Endodermal cell (in vitro differentiated cells): ENCODE measurements at regions not wholly inside any gene's neighbourhood (a gene's known extent, or its start where the extent isn't known, plus 50 kb on each side); places are given as distances from the start of the nearest gene placed in this dataset.

ENCODE experiments used
- DNase-seq: peaks from one replicate; pipeline ENCODE4 v3.0.0-alpha.2; 2017
- H3K27ac ChIP-seq: 2 replicates; pipeline ENCODE4 v1.5.1; 2013; ENCODE audit warnings: mild to moderate bottlenecking, low read depth, low read length, moderate library complexity
- H3K27me3 ChIP-seq: 2 replicates; pipeline ENCODE4 v1.6.1; 2013; ENCODE audit warnings: mild to moderate bottlenecking, low read length, moderate library complexity; ENCODE audit not compliant: insufficient read depth, control insufficient read depth, poor library complexity, severe bottlenecking
- H3K36me3 ChIP-seq: 2 replicates; pipeline ENCODE4 v1.7.0; 2013; ENCODE audit warnings: mild to moderate bottlenecking, low read length, moderate library complexity; ENCODE audit not compliant: control insufficient read depth, insufficient read depth
- H3K4me1 ChIP-seq: one replicate; pipeline ENCODE4 v1.7.0; 2013; ENCODE audit warnings: low read length; ENCODE audit not compliant: control insufficient read depth, insufficient read depth
- H3K4me3 ChIP-seq: 2 replicates; pipeline ENCODE4 v1.5.1; 2013; ENCODE audit warnings: mild to moderate bottlenecking, low read length, moderate library complexity
- H3K9ac ChIP-seq: 2 replicates; pipeline ENCODE4 v1.6.1; 2013; ENCODE audit warnings: mild to moderate bottlenecking, low read length, moderate library complexity; ENCODE audit not compliant: poor library complexity, severe bottlenecking; ENCODE audit errors: extremely low read depth
- H3K9me3 ChIP-seq: 2 replicates; pipeline ENCODE4 v1.6.1; 2013; ENCODE audit warnings: mild to moderate bottlenecking, low read length, moderate library complexity; ENCODE audit not compliant: control insufficient read depth
- H3K27ac Mint-ChIP-seq: 2 replicates; pipeline ENCODE4 v1.8.0; 2020; ENCODE audit warnings: mixed read lengths
- H3K27me3 Mint-ChIP-seq: 2 replicates; pipeline ENCODE4 v1.8.0; 2021; ENCODE audit warnings: mild to moderate bottlenecking, mixed read lengths; ENCODE audit not compliant: insufficient read depth
- H3K36me3 Mint-ChIP-seq: 2 replicates; pipeline ENCODE4 v1.8.0; 2020; ENCODE audit warnings: low read depth, mixed read lengths
- H3K4me1 Mint-ChIP-seq: 2 replicates; pipeline ENCODE4 v1.8.0; 2020; ENCODE audit warnings: mixed read lengths
- H3K4me3 Mint-ChIP-seq: 2 replicates; pipeline ENCODE4 v1.8.0; 2020; ENCODE audit warnings: mild to moderate bottlenecking, moderate library complexity, mixed read lengths
- H3K9me3 Mint-ChIP-seq: 2 replicates; pipeline ENCODE4 v1.8.0; 2020; ENCODE audit warnings: mild to moderate bottlenecking, mixed read lengths
- CTCF ChIP-seq: fragments of 200-600 bp; sonication (generic); conservative IDR thresholded peaks from 2 replicates; pipeline ENCODE4 v1.5.0; 2021; ENCODE audit warnings: antibody characterized with exemption, mild to moderate bottlenecking
- WGBS, 2 experiments: methylation state at CpG; one replicate each; pipeline versions ENCODE4 v1.1.5 to v1.1.7; 2013; ENCODE audit warnings: missing lambda C conversion rate in 2 of 2, mixed read lengths in 1 of 2; ENCODE audit not compliant: insufficient coverage in 1 of 2, insufficient read length in 1 of 2; 5-methylcytosine and 5-hydroxymethylcytosine counted together

GRCh38 chr9:75333624-75334023 lies 245.3 kb downstream of the OSTF1 start:
- Mint-ChIP-seq H3K36me3 (no peaks in the 10 kb centered on the region), H3K4me3 (no peak overlapping the region), H3K4me1 (no peaks in the 10 kb centered on the region), H3K9me3 (no peaks in the 10 kb centered on the region), H3K27ac (no peak overlapping the region), H3K27me3 (no peaks in the 10 kb centered on the region)
- Histone ChIP-seq H3K27ac (no peak overlapping the region), H3K4me1 (no peaks in the 10 kb centered on the region), H3K9ac (no peak overlapping the region), H3K36me3 (no peaks in the 10 kb centered on the region), H3K4me3 (no peak overlapping the region), H3K27me3 (no peaks in the 10 kb centered on the region), H3K9me3 (no peaks in the 10 kb centered on the region)
- peak; percentile 77 for TF ChIP-seq CTCF
- WGBS, 2 experiments, result 67% methylated on average over 2 of the region's 2 CpGs; no CpG with 5 or more reads in 1 of the 2 experiments
- DNase-seq, result no peak

GRCh38 chr9:75358846-75359245 lies 270.5 kb downstream of the OSTF1 start:
- no peak overlapping the region for H3K4me3 Mint-ChIP-seq
- no peak overlapping the region for H3K27ac ChIP-seq
- H3K27ac Mint-ChIP-seq, result no peak overlapping the region
- no peaks in the 10 kb centered on the region for H3K36me3 ChIP-seq
- WGBS, 2 experiments, result 74 to 100% methylated on average over 1 of the region's 1 CpG
- H3K4me3 ChIP-seq, result peak overlapping the region; percentile 26
- peaks cover 8% of the 10 kb centered on the region for H3K36me3 Mint-ChIP-seq
- no peak overlapping the region for H3K9ac ChIP-seq
- H3K27me3 ChIP-seq, result no peaks in the 10 kb centered on the region
- no peaks in the 10 kb centered on the region for H3K4me1 ChIP-seq
- peak; percentile 59 for DNase-seq
- H3K27me3 Mint-ChIP-seq, result peaks cover 2% of the 10 kb centered on the region
- H3K9me3 Mint-ChIP-seq, result peaks cover 41% of the 10 kb centered on the region
- TF ChIP-seq CTCF, result no peak
- H3K4me1 Mint-ChIP-seq, result peaks cover 16% of the 10 kb centered on the region
- peaks cover 52% of the 10 kb centered on the region for H3K9me3 ChIP-seq

- no peak overlapping the region for H3K4me3 Mint-ChIP-seq
- DNase-seq, result no peak
- no peak overlapping the region for H3K27ac ChIP-seq
- H3K9me3 ChIP-seq, result peaks cover 57% of the 10 kb centered on the region
- H3K4me1 ChIP-seq, result no peaks in the 10 kb centered on the region
- H3K36me3 ChIP-seq, result no peaks in the 10 kb centered on the region
- no peak overlapping the region for H3K27ac Mint-ChIP-seq
- H3K4me1 Mint-ChIP-seq, result peaks cover 16% of the 10 kb centered on the region
- peak overlapping the region; percentile 38 for H3K4me3 ChIP-seq
- H3K9ac ChIP-seq, result no peak overlapping the region
- WGBS, 2 experiments, result 94% methylated on average over 3 of the region's 3 CpGs; no CpG with 5 or more reads in 1 of the 2 experiments
- peaks cover 2% of the 10 kb centered on the region for H3K27me3 Mint-ChIP-seq
- peaks cover 12% of the 10 kb centered on the region for H3K36me3 Mint-ChIP-seq
- peaks cover 48% of the 10 kb centered on the region for H3K9me3 Mint-ChIP-seq
- H3K27me3 ChIP-seq, result no peaks in the 10 kb centered on the region
- TF ChIP-seq CTCF, result no peak
These were observed 271.3 kb downstream of the OSTF1 start for GRCh38 chr9:75359638-75360037.
